Retina (tissue), 1 donor: ENCODE measurements at regions not wholly inside any gene's neighbourhood (a gene's known extent, or its start where the extent isn't known, plus 50 kb on each side); places are given as distances from the start of the nearest gene placed in this dataset.

ENCODE experiments used
- DNase-seq: peaks from one replicate; pipeline ENCODE4 v3.0.0-alpha.2; 2016

GRCh38 chr3:24598695-24599470, 104.2 kb upstream of the THRB start:
- DNase-seq, result no peak

- DNase-seq, result no peak
Measured at GRCh38 chr3:24601066-24601939, 106.7 kb upstream of the THRB start.

DNA sequence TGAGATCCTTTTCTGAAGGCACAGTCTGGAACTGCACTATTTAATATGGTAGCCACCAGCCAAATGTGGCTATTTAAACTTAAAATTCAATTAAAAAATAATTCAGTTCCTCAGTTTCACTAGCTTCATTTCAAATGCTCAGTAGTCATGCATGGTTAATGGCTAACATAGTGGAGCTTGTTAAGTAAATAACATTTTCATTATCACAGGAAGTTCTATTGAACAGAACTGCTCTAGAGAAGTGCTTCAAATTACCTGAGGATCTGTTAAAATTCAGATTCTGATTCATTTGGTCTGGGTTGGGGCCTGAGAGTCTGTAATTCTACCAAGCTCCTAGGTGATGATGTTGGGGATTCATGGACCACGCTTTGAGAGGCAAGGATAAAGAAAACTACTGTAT, 109.6 kb upstream of the THRB start:
- no peak for DNase-seq

- DNase-seq, result no peak
Measured at GRCh38 chr3:24605511-24606028, 110.9 kb upstream of the THRB start.

- DNase-seq, result no peak
Measured at GRCh38 chr3:24607281-24607680, 112.6 kb upstream of the THRB start.

DNA sequence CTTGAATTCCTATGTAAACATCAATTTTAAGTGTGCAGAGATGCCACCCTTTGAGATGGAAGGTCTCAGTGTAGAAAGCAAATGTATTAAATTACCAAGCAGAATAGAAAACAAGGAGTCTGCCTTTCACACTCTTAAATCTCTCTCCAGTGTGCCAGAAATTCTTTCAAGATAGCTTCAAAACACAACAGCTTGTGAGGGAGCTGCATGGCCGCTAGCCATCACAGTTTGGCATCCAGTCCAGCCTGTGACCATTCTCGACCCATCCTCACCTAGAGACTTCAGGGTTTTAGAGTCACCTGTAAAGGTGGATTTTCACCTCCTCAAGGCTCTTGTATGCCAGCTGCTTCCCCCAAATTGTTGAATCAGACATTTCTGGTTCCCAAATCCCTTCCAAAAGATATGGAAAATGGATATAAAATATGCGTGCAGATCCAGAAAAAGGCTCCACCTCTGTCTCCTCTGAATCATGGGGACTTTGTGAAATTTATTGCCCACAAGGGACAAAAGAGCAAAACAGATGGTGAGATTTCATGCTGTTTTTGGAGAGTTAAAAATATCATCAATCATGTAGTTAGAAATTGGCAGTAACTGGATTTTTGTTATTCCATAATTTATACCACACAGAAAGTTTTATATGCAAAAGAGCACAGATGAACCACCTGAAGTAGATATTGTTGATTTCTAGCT, 114.2 kb upstream of the THRB start:
- DNase-seq, result no peak

DNA sequence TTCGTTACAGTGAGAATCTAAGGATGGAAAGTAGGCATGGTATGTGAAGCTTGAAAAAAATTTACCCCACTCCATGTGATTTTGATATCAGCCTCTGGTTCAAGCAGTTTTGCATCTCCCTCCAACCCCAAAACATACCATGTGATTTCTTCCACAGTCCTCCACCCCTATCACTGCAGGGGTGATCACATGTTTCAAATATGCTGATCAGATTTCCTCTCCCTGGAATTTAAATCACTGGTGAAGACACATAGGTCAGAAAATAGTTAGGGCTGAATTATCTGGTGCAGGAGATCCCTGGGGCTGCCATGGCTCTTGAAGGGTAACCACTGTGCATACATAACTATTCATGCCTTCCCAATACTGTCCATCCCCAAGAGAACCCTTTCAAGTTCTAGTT, 119.7 kb upstream of the THRB start:
- DNase-seq, result no peak

DNA sequence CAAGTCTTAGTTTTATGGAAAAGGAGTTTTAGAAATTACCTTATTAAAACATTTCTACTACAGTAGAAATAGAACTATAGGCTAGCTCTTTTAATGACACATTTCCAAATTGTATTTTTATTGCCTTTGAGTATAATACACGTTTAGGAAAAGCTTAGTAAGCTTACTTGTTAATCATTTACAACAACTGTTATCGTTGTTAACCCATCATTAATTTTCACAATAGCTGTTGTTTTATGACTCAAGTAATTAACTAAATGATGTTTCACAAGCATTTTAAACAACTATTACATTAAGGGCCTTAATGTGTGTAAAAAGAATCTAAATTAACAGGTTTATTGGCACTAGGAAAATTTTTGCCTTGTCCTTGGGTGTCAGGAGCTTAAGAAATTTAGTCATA, 120.5 kb upstream of the THRB start:
- no peak for DNase-seq

DNA sequence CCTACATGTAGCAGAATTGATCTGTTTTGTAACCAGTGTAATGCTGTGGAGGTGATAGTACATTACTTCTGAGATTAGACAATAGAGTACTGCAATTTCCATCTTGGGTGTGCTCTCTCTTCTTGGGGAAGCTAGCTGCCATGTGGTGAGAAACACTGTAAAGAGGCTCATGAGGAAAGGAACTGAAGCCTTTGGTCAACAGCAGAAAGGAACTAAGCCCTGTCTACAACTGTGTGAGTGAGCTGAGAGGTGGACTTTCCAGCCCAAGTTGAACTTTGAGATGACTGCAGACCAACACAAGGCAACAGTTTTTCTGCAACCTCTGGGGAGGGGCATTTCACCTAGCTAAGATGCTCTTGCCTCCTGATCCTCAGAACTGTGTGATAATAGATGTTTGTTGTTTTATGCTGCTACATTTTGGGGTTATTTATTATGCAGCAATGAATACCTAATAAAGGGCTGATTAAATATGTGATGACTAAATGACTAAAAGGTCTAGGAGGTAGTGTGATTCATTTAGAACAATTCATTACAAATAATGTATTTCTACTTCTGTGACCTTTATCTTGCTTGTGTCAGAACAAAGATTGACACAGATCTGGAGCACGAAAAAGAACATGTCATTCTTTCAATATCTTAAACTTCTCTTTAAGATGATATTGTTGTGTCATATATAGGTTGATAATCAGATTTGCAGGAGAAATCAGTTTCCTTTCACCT, 121.6 kb upstream of the THRB start:
- no peak for DNase-seq

DNA sequence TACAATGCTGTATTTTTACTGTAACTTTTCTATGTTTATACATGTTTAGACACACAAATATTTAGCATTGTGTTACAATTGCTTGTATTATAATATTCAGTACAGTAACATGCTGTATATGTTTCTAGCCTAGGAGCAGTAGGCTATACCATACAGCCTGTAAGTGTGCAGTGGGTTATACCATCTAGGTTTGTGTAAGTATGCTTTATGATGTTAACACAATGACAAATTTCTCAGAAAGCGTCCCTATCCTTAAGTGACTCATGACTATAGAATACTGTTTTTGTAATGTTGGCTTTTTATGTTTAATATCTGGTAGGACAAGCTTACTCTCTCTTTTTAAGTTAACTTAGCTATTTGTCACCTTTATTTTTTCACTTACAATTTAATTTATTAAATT, 127.5 kb upstream of the THRB start:
- no peak for DNase-seq

DNA sequence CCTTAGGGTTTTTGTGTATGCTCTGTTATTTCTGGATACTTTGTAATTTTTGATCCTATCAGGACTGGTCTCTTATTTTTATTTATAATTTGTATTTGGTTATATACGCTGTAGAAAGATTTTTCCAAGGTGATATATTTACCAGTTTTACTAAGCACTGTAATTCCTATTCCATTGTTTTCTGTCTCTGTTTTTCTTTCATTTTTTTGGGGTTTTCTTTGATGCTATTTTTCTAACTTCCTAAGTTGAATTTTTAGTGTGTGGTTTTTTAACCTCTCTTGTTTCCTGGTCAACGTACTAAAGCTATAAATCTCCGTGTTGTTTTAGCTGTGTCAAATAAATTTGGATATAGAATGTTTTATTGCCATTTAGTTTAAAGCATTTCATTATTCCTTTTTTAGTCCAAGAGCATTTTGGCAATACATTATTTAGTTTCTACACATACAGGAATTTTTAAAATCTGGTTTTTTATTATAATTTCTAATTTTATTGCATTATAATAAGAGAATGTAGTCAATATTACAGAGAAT, 128.1 kb upstream of the THRB start:
- no peak for DNase-seq

GRCh38 chr3:24623657-24624056, 129.0 kb upstream of the THRB start:
- DNase-seq, result no peak

DNA sequence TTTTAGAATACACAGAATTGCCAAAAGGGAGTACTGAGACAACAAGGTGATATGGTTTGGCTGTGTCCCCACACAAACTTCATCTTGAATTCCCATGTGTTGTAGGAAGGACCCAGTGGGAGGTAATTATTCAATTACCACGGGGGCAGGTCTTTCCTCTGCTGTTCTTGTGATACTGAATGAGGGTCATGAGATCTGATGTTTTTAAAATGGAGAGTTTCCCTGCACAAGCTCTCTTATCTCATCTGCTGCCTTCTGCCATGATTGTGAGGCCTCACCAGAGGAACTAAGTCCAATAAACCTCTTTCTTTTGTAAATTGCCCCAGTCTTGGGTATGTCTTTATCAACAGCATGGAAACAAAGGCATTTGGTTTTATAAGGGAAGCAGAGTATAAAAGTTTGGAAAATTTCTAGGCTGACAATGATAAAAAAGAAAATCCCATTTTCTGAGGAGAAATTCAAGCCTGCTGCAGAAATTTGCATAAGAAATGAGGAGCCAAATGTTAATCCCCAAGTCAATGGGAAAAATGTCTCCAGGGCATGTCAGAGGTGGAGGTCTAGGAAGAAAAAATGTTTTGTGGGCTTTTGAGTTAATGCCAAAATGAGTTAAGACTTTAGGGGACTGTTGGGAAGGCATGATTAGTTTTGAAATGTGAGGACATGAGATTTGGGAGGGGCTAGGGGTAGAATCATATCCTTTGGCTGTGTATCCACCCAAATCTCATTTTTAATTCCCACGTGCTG, 130.5 kb upstream of the THRB start:
- no peak for DNase-seq

DNA sequence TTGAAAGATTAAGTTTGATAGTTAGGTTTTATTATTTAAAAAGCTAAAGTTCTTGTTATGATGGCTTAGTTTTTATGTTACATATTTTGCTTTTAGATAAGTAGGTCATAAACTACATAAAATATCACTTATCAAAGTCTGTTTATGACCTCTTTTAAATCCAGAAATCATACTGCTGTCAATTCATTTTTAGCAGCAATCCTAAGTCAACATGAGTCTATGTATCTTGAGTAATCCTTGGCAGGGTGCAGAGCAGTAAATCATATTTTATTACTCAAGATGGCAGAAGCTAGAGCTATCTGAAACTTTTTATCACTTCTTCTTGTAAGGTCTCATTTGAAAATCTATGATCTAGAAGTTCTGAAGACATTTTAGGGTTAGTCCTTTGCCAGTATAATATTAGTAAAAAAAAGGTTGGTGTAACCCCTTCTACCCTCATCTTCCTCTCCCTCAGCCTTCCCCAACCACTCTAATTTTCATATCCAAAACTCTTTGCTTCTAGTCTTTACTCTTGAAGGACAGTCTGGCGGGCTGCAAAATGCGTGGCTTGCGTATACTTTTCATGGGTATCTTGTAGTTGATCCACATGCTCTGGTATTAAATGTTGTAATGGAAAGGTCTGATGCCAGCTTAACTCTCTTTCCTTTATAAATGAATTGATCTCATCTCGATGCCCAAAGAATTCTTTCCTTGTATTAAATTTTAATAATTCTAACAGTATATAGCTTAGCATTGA, 134.0 kb upstream of the THRB start:
- no peak for DNase-seq

GRCh38 chr3:24631481-24631880, 136.8 kb upstream of the THRB start:
- DNase-seq, result no peak

GRCh38 chr3:24639061-24639460, 144.4 kb upstream of the THRB start:
- DNase-seq, result no peak

DNA sequence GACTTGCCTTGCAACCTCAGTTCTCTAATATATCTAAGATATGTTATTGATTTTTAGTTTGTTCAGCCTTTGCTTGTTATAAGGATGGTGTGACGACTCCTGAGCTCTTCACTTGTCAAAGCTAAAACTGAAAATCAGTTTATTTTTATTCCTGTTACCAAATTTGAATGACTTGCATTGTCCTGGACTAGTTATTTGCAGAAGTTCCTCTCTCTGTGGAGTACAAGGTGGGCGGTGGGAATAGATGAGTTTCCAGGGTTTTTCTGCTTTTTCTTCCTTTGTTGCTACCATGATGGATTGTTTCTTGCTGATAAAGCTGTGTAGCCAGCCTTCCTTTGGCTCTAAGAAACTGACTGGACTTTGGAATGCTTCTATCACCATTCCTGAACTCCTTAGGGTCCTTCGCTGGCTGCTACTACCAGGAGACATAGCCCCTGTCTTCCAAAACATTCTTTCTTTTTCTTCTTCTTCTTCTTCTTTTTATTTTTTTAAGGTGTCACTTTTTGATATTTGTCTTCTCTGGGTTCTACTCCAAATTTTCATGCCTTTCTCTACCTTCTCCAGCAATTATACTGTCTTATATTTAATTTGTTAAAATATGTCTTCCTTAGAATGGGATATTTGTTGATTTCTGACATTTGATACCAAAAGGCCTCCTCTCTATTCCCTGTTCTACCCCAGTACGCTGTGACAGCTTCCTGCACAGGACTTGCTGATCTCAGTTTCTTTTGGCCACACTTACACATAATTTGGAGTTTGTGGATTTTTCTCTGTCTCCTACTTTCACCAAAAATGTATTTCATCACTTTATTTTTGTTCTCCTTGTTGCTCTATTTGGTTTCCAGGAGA, 145.1 kb upstream of the THRB start:
- DNase-seq, result no peak

- peak; percentile 13 for DNase-seq
Measured at GRCh38 chr3:24640330-24640877, 145.8 kb upstream of the THRB start.

DNA sequence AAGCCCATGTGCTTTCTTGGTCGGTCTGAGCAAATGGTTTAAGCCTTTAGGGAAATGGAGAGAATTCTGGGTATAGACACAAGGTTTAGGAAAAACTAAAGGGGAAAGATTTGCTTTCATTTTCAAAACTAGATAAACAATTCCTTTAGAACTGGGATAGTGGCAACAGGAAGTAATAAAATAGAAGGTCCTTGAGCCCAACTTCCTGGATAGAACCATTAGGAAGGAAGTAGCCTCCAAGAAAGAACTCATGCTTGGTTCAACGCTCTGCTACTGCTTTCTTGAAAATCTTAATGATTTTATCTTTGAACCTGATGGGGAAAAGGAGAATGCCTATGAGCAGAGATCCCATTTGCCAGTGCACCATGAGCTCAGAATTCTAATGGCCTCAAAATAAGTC, 147.0 kb upstream of the THRB start:
- no peak for DNase-seq

GRCh38 chr3:24645047-24645446, 150.4 kb upstream of the THRB start:
- no peak for DNase-seq
